HG03354 (cell line): ENCODE measurements at regions not wholly inside any gene's neighbourhood (a gene's known extent, or its start where the extent isn't known, plus 50 kb on each side); places are given as distances from the start of the nearest gene placed in this dataset.

Experiments used
- ATAC-seq: cut with Tn5 transposase; IDR thresholded peaks from one replicate; pipeline ENCODE4 v1.9.1; 2021; ENCODE audit warnings: mild to moderate bottlenecking; ENCODE audit not compliant: unreplicated experiment, poor library complexity, severe bottlenecking

GRCh38 chr22:22105364-22105763 is 122.8 kb upstream of the TOP3B start:
- ATAC-seq, result no peak

GRCh38 chr22:22103078-22103875 is 120.7 kb upstream of the TOP3B start:
- no peak for ATAC-seq

- no peak for ATAC-seq
Measured at GRCh38 chr22:22099833-22100812, 117.5 kb upstream of the TOP3B start.

GRCh38 chr22:22099194-22099486 is 116.6 kb upstream of the TOP3B start:
- ATAC-seq, result peak; percentile 68

- ATAC-seq, result no peak
Measured at GRCh38 chr22:22098457-22099193, 116.0 kb upstream of the TOP3B start.

- no peak for ATAC-seq
Measured at GRCh38 chr22:22097727-22098228, 115.2 kb upstream of the TOP3B start.

GRCh38 chr22:22094921-22095320 is 112.3 kb upstream of the TOP3B start:
- no peak for ATAC-seq

- ATAC-seq, result no peak
Measured at GRCh38 chr22:22094514-22094913, 111.9 kb upstream of the TOP3B start.

- no peak for ATAC-seq
Measured at GRCh38 chr22:22093743-22094142, 111.2 kb upstream of the TOP3B start.

GRCh38 chr22:22092974-22093373 is 110.4 kb upstream of the TOP3B start:
- ATAC-seq, result no peak

GRCh38 chr22:22092101-22092500 is 109.5 kb upstream of the TOP3B start:
- no peak for ATAC-seq

GRCh38 chr22:22091400-22091878 is 108.9 kb upstream of the TOP3B start:
- ATAC-seq, result no peak

- no peak for ATAC-seq
Measured at GRCh38 chr22:22090650-22091399, 108.2 kb upstream of the TOP3B start.

GRCh38 chr22:22089459-22090308 is 107.1 kb upstream of the TOP3B start:
- ATAC-seq, result no peak

GRCh38 chr22:22088658-22089458 is 106.3 kb upstream of the TOP3B start:
- no peak for ATAC-seq

- ATAC-seq, result no peak
Measured at GRCh38 chr22:22087854-22088657, 105.5 kb upstream of the TOP3B start.
